Stimulated activated CD8-positive, alpha-beta memory T cell treated with anti-CD3 and anti-CD28 coated beads, Interleukin-2, amount 100 ng/mL, for 1 hour (primary cell): ENCODE measurements at regions not wholly inside any gene's neighbourhood (a gene's known extent, or its start where the extent isn't known, plus 50 kb on each side); places are given as distances from the start of the nearest gene placed in this dataset.

ENCODE experiments used
- DNase-seq, 2 donors: peaks; one replicate each; pipeline ENCODE4 v3.0.0-alpha.2; 2020; ENCODE audit warnings: low read depth in 2 of 2

DNA sequence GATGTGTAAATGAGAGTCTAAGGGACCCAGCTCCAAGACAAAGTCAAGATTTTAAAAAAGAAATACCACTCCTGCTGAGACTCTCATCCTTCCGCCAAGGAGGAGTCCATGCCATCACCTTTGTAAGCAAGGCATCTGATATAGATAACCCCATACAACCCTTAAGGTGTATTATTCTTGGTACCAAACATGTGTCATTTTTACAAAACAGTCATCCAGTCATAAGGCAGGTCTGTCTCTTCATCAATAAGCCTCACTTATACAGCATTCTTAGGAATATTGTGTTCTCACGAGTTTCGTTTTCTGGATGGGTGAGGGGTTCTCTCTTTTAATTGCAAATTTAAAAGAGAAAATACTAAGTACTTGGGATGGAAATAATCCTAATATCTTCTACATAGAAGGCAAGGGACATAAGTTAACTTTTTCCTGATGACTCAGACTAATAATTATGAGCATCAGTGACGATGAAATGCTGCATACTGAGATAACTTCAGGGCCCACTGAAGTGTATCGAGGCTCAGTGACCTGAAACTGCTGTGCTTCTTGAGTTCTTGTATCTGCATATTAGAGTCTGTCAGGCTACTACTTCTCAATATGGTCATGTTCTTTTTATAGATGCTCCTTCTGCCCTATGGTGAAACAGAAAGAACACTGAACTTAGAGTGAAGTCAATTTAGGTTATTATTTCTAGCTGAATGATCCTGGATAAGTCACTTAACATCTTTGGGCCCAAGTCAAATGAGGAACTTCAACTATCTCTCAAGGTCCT is 166.6 kb downstream of the KLF12 start:
- DNase-seq, result no peak

- DNase-seq, result no peak
Observed at GRCh38 chr13:73966331-73966730, 167.9 kb downstream of the KLF12 start.

- DNase-seq, result no peak
Observed at GRCh38 chr13:73962284-73962683, 171.9 kb downstream of the KLF12 start.

GRCh38 chr13:73961181-73961580 is 173.0 kb downstream of the KLF12 start:
- DNase-seq, result no peak

DNA sequence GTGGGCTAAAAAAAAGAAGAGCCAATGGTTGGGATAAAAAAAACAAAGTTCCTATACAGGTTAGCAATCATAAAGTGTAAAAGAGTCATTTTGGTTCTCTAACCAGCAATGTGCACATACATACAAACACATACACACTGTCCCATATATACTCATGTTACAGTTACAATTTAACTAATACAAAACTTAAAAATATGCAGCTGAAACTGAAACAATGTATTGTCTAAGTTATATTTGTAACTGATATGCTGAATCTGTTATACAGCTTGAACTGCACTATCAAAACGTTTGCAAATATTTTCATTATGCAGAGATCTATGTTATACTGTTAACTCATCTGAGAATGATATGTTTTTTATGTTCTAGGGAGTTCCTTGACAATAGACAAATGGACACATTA is 173.7 kb downstream of the KLF12 start:
- no peak for DNase-seq

GRCh38 chr13:73958657-73959397 is 175.4 kb downstream of the KLF12 start:
- DNase-seq, result no peak

- no peak for DNase-seq
Observed at GRCh38 chr13:73957889-73958288, 176.3 kb downstream of the KLF12 start.

DNA sequence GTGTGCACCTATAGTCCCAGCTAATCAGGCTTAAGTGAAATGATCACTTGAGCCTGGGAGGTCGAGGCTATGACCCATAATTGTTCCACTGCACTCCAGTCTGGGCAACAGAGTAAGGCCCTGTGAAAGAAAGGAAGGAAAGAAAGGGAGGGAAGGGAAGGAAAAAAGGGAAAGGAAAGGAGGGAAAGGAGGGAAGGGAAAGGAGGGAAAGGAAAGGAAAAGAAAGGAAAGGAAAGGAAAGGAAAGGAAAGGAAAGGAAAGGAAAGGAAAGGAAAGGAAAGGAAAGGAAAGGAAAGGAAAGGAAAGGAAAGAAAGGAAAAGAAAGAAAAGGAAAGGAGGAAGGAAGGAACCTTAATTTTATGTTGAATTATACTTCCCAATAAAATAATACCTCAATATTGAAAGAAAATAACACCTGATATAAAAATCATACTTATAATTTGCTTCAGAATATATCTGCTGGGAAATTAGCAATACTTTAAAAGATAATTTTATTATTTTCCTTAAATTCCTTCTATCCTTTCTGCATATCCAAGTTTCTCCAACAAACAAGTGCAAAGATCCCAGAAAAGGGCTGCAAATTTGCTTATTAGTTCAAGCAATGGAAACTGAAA is 177.3 kb downstream of the KLF12 start:
- DNase-seq, result no peak

- no peak for DNase-seq
Observed at GRCh38 chr13:73955977-73956500, 178.2 kb downstream of the KLF12 start.

DNA sequence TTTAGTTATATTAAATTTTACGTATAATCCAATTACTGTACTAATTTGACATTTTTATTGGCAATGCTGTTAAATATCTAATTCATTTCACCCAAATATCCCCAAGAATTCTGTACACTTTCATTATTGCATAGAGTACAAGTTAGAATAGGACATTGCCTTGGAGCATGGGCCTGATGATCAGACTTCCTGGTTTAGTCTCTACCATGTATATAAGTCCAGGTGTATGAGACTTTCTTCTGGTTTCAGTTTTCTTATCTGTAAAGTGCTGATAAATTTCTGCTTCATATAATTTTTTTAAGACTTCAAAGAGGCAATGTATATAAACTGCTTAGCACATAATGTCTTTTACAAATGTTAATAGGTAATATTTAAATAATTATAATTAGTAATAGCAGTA is 179.4 kb downstream of the KLF12 start:
- no peak for DNase-seq

DNA sequence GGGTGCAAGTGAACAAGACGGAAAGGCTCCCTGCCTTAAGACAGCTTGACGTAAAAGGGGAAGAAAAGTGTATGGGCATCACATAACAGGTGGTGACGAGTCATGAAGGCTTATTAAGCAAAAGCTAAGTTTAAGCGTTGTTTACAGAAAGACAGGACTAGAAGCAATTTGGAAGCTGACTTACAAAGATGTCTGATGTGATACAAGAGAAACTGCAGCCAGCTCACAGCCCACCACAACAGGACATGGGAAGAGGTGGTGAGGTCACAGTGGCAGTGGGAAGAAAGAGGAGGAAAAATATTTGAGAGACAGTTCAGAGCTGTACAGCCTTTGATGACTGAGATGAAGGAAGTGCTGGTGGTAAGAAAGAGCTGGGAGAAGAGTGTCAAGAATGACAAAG is 181.6 kb downstream of the KLF12 start:
- no peak for DNase-seq

DNA sequence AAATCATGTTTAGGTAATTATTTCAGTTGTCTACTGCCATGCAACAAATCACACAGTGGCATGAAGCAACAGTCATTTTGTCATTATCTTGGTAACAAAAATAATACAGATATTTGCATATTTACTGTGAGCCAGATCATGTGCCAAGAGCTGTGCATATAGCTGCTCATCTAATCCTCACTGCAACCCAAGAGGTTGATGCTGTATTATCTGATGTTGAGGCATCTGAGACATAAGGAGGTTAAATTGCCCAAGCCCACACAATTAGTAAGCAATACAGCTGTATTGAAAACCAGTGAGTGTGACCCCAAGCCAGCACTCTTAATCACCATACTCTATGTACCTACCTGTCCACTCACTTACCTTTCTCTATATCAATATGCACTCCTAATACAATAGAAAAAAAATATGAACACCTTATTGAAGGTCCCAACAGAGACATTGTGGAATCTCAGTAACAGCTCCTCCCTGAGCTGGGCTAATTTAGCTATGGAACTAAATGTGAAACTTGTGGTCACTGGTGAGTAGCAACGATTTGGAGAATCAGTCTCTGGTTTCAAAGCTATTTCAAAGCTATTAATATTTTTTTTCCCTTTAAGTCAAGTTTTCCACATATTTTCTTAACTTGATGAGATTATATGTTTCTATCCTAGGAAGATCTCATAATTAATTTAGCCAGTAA is 185.2 kb downstream of the KLF12 start:
- no peak for DNase-seq

DNA sequence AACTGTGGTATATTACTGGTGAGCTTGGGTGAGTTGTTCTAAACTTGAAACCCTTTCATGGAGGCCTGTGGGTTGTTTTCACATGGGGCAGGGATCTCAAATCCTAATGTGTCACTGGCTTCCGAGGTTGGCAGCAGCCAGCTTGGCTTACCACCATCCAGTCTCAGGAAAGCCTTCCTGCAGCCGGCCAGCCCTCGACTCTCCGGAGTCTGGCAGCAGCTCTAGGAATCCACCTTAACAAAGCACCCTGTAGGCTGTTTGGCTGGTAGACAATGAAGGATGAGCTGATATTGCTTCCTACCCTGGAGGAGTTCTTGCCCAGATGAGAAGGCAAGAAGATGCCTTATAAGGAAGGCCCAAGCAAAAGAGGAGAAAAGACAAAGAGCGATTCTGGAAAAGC is 188.3 kb downstream of the KLF12 start:
- no peak for DNase-seq

DNA sequence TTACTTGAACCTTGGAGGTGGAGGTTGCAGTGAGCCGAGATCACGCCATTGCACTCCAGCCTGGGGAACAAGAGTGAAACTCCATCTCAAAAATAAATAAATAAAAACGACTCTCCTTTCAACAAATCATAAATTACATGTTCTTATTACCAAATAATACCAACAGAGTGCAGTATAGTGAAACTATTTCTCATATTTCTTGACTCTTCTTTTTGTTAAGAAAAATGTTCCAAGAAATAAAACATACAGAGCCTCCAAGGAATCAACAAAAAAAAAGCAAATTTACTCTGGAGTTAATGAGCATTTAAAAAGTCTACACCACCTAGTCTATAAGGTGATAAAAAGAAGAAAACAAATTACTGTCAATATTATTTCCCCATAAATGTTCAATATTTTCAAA is 188.8 kb downstream of the KLF12 start:
- DNase-seq, result no peak

DNA sequence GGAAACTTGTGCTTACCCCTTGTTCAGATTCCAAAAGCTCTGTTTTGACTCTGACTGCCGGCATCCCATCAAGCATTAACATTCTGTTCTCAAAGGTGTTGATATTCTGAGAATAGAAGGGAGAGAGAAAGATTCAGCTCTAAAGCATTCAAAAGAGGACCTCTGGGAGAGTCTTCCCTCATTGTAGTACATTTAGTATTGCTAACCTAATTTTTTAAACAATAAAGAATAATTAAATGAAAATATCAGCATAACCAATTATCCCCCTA is 190.3 kb downstream of the KLF12 start:
- no peak for DNase-seq

- DNase-seq, result no peak
Observed at GRCh38 chr13:73943137-73943964, 190.9 kb downstream of the KLF12 start.

- DNase-seq, result no peak
Observed at GRCh38 chr13:73941752-73942151, 192.5 kb downstream of the KLF12 start.

DNA sequence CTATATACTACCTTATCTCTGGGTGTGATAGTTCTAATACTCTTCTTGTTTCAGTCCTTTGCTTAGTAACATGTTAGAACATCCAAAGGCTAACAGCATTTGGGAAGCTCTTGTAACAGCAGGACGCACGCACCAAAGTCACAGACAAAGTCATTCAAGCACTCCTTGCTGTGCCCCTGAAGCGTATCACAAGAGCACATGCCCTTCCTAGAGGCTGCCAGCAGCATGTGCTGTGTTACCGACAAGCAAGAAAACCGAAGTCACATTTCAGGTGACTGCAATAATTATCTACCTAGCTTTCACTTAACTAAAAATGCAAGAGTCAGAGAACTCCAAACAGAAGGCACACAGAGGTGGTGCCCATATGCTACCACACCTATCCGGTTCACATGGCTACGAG is 194.1 kb downstream of the KLF12 start:
- no peak for DNase-seq

DNA sequence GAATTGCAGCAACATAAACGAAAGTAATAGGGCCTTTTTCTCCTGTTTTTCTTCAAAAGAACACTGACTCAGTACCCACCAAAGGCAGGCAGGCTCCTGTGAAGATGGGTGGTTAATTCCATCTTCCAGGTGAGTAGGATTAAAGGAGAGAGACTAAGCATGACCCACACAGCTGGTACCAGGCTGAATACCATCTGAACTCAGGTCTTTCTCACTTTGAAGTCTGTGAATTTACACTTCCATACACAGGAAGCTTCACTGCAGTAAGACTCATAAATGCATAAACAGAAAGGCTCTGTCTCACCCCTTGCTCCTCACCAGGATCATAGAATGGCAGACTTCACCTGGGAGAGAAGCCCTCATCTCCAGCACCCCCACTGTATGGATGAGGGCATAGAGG is 194.6 kb downstream of the KLF12 start:
- DNase-seq, result no peak

DNA sequence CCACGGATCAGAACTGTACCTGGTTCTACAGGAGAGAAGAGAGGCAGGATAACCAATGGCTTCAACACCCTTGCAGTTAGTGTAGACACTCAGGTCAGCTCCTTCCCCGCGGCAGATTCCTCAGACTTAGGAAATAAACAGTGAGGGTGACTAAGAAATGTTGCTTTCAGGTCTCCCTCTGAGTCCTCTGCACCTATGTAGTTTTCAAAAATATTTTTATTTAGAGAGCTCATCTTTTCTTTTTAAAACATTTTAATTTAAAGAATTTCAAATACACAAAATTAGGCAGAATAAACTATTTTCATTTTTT is 195.2 kb downstream of the KLF12 start:
- no peak for DNase-seq

DNA sequence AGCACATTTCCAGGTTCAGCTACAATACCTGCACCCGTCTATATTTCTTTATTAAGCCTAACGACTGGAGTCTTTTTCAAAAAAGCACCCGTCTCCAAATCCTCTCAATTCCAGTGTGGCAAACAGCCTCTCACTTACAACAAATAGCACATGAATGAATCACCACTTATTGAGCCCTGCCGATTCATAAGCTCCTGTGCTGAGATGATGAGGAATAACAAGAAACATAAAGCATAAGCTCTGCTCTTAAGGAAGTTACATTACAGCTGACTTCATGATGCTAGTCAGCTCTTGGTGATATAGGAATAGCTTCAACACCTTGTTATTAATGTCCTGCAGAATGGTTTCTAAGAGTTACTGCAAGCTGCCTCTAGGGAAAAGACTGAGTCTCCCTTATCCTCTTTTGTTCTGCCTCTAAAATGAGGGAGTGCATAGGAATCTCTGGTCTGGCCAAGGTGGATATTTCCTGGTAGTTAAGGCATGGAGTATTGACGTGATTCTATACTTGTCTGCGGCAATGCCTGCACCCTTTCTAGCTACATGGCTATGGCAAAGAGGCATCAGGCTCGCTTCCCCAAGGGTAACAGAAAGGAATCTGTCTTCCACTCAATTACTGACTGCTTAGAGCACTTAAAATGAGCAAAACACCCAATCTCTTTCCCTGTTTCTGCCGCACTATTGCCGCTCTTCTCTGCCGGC is 195.7 kb downstream of the KLF12 start:
- DNase-seq, result no peak
